COR-L47 (cell line): ENCODE measurements at regions not wholly inside any gene's neighbourhood (a gene's known extent, or its start where the extent isn't known, plus 50 kb on each side); places are given as distances from the start of the nearest gene placed in this dataset.
"Not testable (repeated sequence)": the region's sequence is repeated elsewhere in the genome, so short reads cannot be mapped to it uniquely, and the experiment has no call there.

Source experiments
- DNase-seq: peaks from one replicate; lab custom pipeline; 2025; lab: John Stamatoyannopoulos, UW

GRCh38 chr1:70556541-70556940, 145.5 kb downstream of the CTH start:
- DNase-seq: no peak

GRCh38 chr1:70567167-70567566, 156.1 kb downstream of the CTH start:
- DNase-seq: no peak

GRCh38 chr1:70571191-70571590, 160.1 kb downstream of the CTH start:
- DNase-seq: no peak

GRCh38 chr1:70573317-70573843, 162.3 kb downstream of the CTH start:
- no peak for DNase-seq

GRCh38 chr1:70581661-70582060, 170.6 kb downstream of the CTH start:
- DNase-seq: no peak

- DNase-seq: no peak
Observed at GRCh38 chr1:70583522-70583921, 172.5 kb downstream of the CTH start.

- DNase-seq: no peak
Observed at GRCh38 chr1:70586046-70586445, 175.0 kb downstream of the CTH start.

- DNase-seq: no peak
Observed at GRCh38 chr1:70587872-70588366, 176.9 kb downstream of the CTH start.

- DNase-seq: not testable (repeated sequence)
Observed at GRCh38 chr1:70593551-70593950, 182.5 kb downstream of the CTH start.

- DNase-seq: no peak
Observed at GRCh38 chr1:70608815-70609214, 197.7 kb downstream of the CTH start.

GRCh38 chr1:70610164-70610563, 199.1 kb downstream of the CTH start:
- not testable (repeated sequence) for DNase-seq

- no peak for DNase-seq
Observed at GRCh38 chr1:70616946-70617345, 205.9 kb downstream of the CTH start.

- DNase-seq: no peak
Observed at GRCh38 chr1:70617728-70618127, 206.7 kb downstream of the CTH start.

- DNase-seq: no peak
Observed at GRCh38 chr1:70627910-70628309, 216.8 kb downstream of the CTH start.

- no peak for DNase-seq
Observed at GRCh38 chr1:70628973-70629372, 217.9 kb downstream of the CTH start.

- no peak for DNase-seq
Observed at GRCh38 chr1:70633004-70633403, 221.9 kb downstream of the CTH start.

- no peak for DNase-seq
Observed at GRCh38 chr1:70635868-70636267, 224.8 kb downstream of the CTH start.

- DNase-seq: no peak
Observed at GRCh38 chr1:70641868-70642267, 230.8 kb downstream of the CTH start.

GRCh38 chr1:70656361-70656760, 245.3 kb downstream of the CTH start:
- DNase-seq: no peak

- no peak for DNase-seq
Observed at GRCh38 chr1:70659891-70660290, 248.8 kb downstream of the CTH start.

- no peak for DNase-seq
Observed at GRCh38 chr1:70666381-70667140, 255.5 kb downstream of the CTH start.

- DNase-seq: no peak
Observed at GRCh38 chr1:70667494-70668170, 256.6 kb downstream of the CTH start.

GRCh38 chr1:70671006-70671405, 259.9 kb downstream of the CTH start:
- DNase-seq: no peak
